Left ventricle myocardium inferior (tissue), 1 donor: ENCODE measurements at regions not wholly inside any gene's neighbourhood (a gene's known extent, or its start where the extent isn't known, plus 50 kb on each side); places are given as distances from the start of the nearest gene placed in this dataset.

Source experiments
- DNase-seq: peaks from one replicate; pipeline ENCODE4 v3.0.0-alpha.2; 2020
- H3K27ac ChIP-seq: fragments of 200-600 bp; replicated peaks from 2 replicates; pipeline ENCODE4 v1.8.0; 2021
- H3K27me3 ChIP-seq: fragments of 200-600 bp; 2 replicates; pipeline ENCODE4 v1.8.0; 2021; ENCODE audit warnings: low read depth
- H3K36me3 ChIP-seq: fragments of 200-600 bp; 2 replicates; pipeline ENCODE4 v1.8.0; 2021
- H3K4me1 ChIP-seq: fragments of 200-600 bp; 2 replicates; pipeline ENCODE4 v1.8.0; 2021
- H3K4me3 ChIP-seq: fragments of 200-600 bp; 2 replicates; pipeline ENCODE4 v1.8.0; 2021; ENCODE audit warnings: mild to moderate bottlenecking, moderate library complexity
- H3K9me3 ChIP-seq: fragments of 200-600 bp; replicated peaks from 2 replicates; pipeline ENCODE4 v1.8.0; 2021
- intact Hi-C: fragments of 100-400 bp; cut with micrococcal nuclease; formaldehyde crosslinking; loops from one replicate; pipeline ENCODE4 v1.11.0; 2022
- TF ChIP-seq, protein P1 (sequence below): fragments of 200-600 bp; IDR thresholded peaks from 2 replicates; pipeline ENCODE4 v1.8.0; 2021; ENCODE audit warnings: antibody characterized with exemption, mild to moderate bottlenecking, borderline replicate concordance
- donor health status: DM: no; HTN: yes; CAD: no; lungs with severe emphysema.

DNA sequence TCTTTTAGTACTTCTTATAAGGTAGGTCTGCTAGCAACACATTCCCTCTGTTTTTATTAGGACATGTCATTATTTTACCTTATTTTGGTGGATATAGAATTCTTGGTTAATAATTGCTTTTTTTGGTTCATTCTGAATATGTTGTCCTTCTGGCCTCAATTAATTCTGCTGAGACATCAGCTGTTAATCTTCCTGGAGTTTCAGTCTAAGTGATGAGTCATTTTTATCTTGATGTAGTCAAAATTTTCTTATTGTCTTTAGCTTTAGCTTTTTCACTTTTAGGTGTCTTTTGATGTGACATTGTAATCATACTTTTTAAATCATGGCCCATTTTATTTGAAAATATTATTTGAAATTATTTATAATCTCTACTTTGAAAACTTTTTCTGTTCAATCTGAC is 104.9 kb upstream of the PMCH start:
- TF ChIP-seq, protein P1, sequence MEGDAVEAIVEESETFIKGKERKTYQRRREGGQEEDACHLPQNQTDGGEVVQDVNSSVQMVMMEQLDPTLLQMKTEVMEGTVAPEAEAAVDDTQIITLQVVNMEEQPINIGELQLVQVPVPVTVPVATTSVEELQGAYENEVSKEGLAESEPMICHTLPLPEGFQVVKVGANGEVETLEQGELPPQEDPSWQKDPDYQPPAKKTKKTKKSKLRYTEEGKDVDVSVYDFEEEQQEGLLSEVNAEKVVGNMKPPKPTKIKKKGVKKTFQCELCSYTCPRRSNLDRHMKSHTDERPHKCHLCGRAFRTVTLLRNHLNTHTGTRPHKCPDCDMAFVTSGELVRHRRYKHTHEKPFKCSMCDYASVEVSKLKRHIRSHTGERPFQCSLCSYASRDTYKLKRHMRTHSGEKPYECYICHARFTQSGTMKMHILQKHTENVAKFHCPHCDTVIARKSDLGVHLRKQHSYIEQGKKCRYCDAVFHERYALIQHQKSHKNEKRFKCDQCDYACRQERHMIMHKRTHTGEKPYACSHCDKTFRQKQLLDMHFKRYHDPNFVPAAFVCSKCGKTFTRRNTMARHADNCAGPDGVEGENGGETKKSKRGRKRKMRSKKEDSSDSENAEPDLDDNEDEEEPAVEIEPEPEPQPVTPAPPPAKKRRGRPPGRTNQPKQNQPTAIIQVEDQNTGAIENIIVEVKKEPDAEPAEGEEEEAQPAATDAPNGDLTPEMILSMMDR, result no peak
- Histone ChIP-seq H3K36me3 (no peaks in the 10 kb centered on the region), H3K4me3 (no peak overlapping the region), H3K27me3 (no peaks in the 10 kb centered on the region), H3K27ac (no peak overlapping the region), H3K9me3 (peaks cover 34% of the 10 kb centered on the region), H3K4me1 (no peaks in the 10 kb centered on the region)
- no peak for DNase-seq
- intact Hi-C loops, result no loop called here

DNA sequence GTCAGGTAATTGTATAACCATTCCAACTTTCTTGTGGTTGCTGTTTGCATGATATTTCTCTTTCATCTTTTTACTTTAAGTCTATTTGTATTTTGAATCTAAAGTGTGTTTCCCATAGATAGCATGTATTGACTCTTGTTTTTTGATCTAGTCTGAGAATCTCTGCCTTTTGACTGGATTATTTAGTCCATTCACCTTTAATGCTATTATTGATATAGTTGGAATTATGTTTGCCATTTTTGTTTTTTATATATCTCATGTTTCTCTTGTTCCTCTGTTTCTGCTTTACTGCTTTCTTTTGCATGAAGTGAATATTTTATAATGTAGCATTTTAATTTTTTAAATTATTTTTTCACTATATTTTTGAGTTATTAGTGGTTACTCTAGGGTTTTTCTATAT is 103.9 kb upstream of the PMCH start:
- TF ChIP-seq, protein P1, result no peak
- Histone ChIP-seq H3K36me3 (no peaks in the 10 kb centered on the region), H3K9me3 (peaks cover 34% of the 10 kb centered on the region), H3K27ac (no peak overlapping the region), H3K4me3 (no peak overlapping the region), H3K27me3 (no peaks in the 10 kb centered on the region), H3K4me1 (no peaks in the 10 kb centered on the region)
- intact Hi-C loops, result no loop called here
- no peak for DNase-seq

DNA sequence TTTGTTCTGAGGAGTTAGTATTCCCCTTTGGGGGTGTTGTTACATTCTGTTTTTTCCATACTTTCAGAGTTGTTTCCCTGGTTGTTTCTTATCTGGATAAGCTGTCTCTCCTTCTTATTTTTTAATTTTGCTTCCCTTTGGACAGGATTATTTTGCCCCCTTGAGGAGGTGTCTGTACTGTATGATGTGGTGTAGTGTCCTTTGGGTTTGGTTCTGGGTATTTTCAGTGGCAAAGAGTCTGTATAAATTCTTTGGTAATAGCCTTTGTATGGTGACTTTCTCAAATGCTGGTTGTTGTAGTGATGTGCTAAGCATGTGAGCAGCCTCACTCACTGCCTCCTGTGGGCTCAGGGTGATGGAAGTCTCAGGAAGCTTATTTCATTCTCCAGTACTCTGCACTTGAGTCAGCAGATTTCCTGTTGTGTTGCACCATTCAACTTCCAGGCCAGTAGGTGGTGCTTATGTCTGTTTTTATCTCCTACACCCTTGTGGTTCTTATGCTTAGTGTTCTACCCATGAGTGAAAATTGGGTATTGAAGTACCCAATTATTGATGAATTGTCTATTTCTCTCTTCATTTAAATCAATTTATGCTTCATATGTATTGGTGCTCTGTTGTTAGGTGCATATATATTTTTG is 103.3 kb upstream of the PMCH start:
- H3K36me3 ChIP-seq, result no peaks in the 10 kb centered on the region
- H3K4me3 ChIP-seq, result no peak overlapping the region
- DNase-seq, result no peak
- peaks cover 34% of the 10 kb centered on the region for H3K9me3 ChIP-seq
- no peaks in the 10 kb centered on the region for H3K4me1 ChIP-seq
- intact Hi-C loops, result no loop called here
- H3K27me3 ChIP-seq, result no peaks in the 10 kb centered on the region
- TF ChIP-seq, protein P1, result peak; percentile 15
- H3K27ac ChIP-seq, result no peak overlapping the region

DNA sequence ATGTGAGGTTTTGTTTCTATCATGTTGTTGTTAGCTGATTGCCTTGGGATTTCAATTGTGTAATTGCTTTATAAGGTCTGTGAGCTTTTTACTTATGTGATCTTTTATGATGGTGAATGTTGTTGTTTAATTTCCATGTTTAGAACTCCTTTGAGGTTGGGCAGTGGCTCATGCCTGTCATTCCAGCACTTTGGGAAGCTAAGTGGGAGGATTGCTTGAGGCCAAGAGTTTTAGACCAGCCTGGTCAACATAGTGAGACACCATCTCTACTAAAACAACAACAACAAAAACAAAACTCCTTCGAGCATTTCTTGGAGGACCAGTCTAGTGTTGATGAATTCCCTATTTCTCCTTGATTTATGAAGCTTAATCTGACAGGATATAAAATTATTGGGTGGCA is 102.1 kb upstream of the PMCH start:
- no peak for DNase-seq
- Histone ChIP-seq H3K36me3 (no peaks in the 10 kb centered on the region), H3K4me3 (no peak overlapping the region), H3K27me3 (no peaks in the 10 kb centered on the region), H3K9me3 (peaks cover 34% of the 10 kb centered on the region), H3K27ac (no peak overlapping the region), H3K4me1 (no peaks in the 10 kb centered on the region)
- TF ChIP-seq, protein P1, result no peak
- intact Hi-C loops, result no loop called here

DNA sequence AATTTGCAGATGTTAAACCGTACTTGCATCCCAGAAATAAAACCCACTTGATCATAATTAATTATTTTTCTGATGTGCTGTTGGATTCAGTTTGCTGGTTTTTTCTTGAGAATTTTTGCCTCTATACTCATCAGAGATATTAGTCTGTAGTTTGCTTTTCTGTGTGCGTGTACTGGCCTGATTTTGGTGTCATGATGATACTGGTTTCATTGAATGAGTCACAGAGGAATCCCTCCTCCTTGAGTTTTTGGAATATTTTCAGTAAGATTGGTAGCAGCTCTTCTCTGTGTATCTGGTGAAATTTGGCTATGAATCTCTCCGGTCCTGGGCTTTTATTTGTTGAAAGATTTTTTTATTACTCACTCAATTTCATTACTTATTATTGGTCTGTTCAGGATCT is 100.4 kb upstream of the PMCH start:
- intact Hi-C loops, result no loop called here
- H3K27ac ChIP-seq, result no peak overlapping the region
- no peaks in the 10 kb centered on the region for H3K4me1 ChIP-seq
- no peak for DNase-seq
- no peaks in the 10 kb centered on the region for H3K27me3 ChIP-seq
- peaks cover 34% of the 10 kb centered on the region for H3K9me3 ChIP-seq
- no peaks in the 10 kb centered on the region for H3K36me3 ChIP-seq
- H3K4me3 ChIP-seq, result no peak overlapping the region
- TF ChIP-seq, protein P1, result no peak
